ENCODE measurements at regions not wholly inside any gene's neighbourhood (a gene's known extent, or its start where the extent isn't known, plus 50 kb on each side); places are given as distances from the start of the nearest gene placed in this dataset.
"Not testable (repeated sequence)": the region's sequence is repeated elsewhere in the genome, so short reads cannot be mapped to it uniquely, and the experiment has no call there.

GRCh38 chr1:120357046-120357445 lies 57.8 kb upstream of the NBPF8 start:
- CTCF ChIA-PET; H3K27ac ChIP-seq; DNase-seq (ENCODE audit: low read depth in 1 of 2, low spot score in 1 of 2); H3K4me1 ChIP-seq; FAIRE-seq; ATAC-seq; H3K9me3 ChIP-seq; H3K4me3 ChIP-seq; POLR2A ChIA-PET; H3K4me2 ChIP-seq: not testable (repeated sequence)
- WGBS (ENCODE audit: missing lambda C conversion rate): no CpG with 5 or more reads among the region's 4 CpGs

- ATAC-seq, H3K4me1 ChIP-seq, CTCF ChIA-PET, H3K27ac ChIP-seq, POLR2A ChIA-PET, H3K4me3 ChIP-seq, H3K9me3 ChIP-seq, FAIRE-seq, H3K4me2 ChIP-seq: not testable (repeated sequence)
- no CpG with 5 or more reads among the region's 8 CpGs for whole genome bisulfite sequencing (ENCODE audit: missing lambda C conversion rate)
- 0 out of 5 replicates have a peak, but pooled peaks of 1 of the 2 experiments have one; percentile 8 for TF ChIP-seq RAD21 (conservative IDR thresholded peaks at IDR 0.05 in 1 of 2, IDR thresholded peaks at IDR 0.05 in 1 of 2)
- peak in 1 of 2 experiments; percentile 36 for DNase-seq (ENCODE audit: low read depth in 1 of 2, low spot score in 1 of 2)
Observed at GRCh38 chr1:120356170-120356569, 58.7 kb upstream of the NBPF8 start.

- DNase-seq (ENCODE audit: low read depth in 1 of 2, low spot score in 1 of 2) (peak in 1 of 2 experiments; percentile 71), ATAC-seq (peak; percentile 99 to 100)
- H3K4me1 ChIP-seq, CTCF ChIA-PET, FAIRE-seq, POLR2A ChIA-PET, H3K9me3 ChIP-seq: not testable (repeated sequence)
- H3K4me3 ChIP-seq: peak overlapping the region; percentile 39
- peak overlapping the region; percentile 70 to 79 for H3K27ac ChIP-seq
- peak overlapping the region; percentile 39; the same call in 2 of the 3 replicates for H3K4me2 ChIP-seq
- 0 out of 2 replicates have a peak, but pooled peaks have one; percentile 45 for TF ChIP-seq FOSB (CRISPR knock-in tag; IDR thresholded peaks at IDR 0.05)
- TF ChIP-seq JUN (IDR thresholded peaks at IDR 0.05): peak in 1 of 2 experiments; percentile 33; a peak in 1 of 5 replicates
- 5% methylated on average over 4 of the region's 30 CpGs for WGBS (ENCODE audit: missing lambda C conversion rate)
Observed at GRCh38 chr1:120354618-120355184, 60.1 kb upstream of the NBPF8 start.

GRCh38 chr1:120342231-120343073 lies 72.4 kb upstream of the NBPF8 start:
- H3K4me3 ChIP-seq; H3K9me3 ChIP-seq; DNase-seq (ENCODE audit: low read depth in 1 of 2, low spot score in 1 of 2); H3K4me1 ChIP-seq; ATAC-seq; CTCF ChIA-PET; POLR2A ChIA-PET; H3K4me2 ChIP-seq; H3K27ac ChIP-seq; FAIRE-seq: not testable (repeated sequence)
- 3% methylated on average over 7 of the region's 44 CpGs for WGBS (ENCODE audit: missing lambda C conversion rate)

- WGBS (ENCODE audit: missing lambda C conversion rate): 2% methylated on average over 6 of the region's 24 CpGs
- Histone ChIP-seq H3K4me2 (peak overlapping the region; percentile 52; the same call in 2 of the 3 replicates), H3K4me3 (peak overlapping the region; percentile 33; the same call in 2 of the 3 replicates)
- H3K27ac ChIP-seq; DNase-seq (ENCODE audit: low read depth in 1 of 2, low spot score in 1 of 2); CTCF ChIA-PET; FAIRE-seq; H3K4me1 ChIP-seq; H3K9me3 ChIP-seq; ATAC-seq; POLR2A ChIA-PET: not testable (repeated sequence)
Observed at GRCh38 chr1:120341756-120342155, 73.1 kb upstream of the NBPF8 start.

- no CpG with 5 or more reads among the region's 78 CpGs for WGBS (ENCODE audit: missing lambda C conversion rate)
- peak overlapping the region; percentile 52; the same call in 2 of the 3 replicates for H3K4me2 ChIP-seq
Observed at GRCh38 chr1:120340838-120341751, 73.7 kb upstream of the NBPF8 start.

GRCh38 chr1:120315738-120316137 lies 99.1 kb upstream of the NBPF8 start:
- FAIRE-seq, POLR2A ChIA-PET: not testable (repeated sequence)

More at GRCh38 chr1:120340838-120341751, 73.7 kb upstream of the NBPF8 start:
- H3K4me1 ChIP-seq; POLR2A ChIA-PET; CTCF ChIA-PET; H3K9me3 ChIP-seq; ATAC-seq; H3K27ac ChIP-seq; DNase-seq (ENCODE audit: low read depth in 1 of 2, low spot score in 1 of 2); FAIRE-seq: not testable (repeated sequence)
- peak overlapping the region; percentile 33; the same call in 2 of the 3 replicates for H3K4me3 ChIP-seq

GRCh38 chr1:120311930-120312329 lies 102.9 kb upstream of the NBPF8 start:
- POLR2A ChIA-PET; FAIRE-seq; CTCF ChIA-PET; H3K27ac ChIP-seq; H3K9me3 ChIP-seq; H3K4me2 ChIP-seq; ATAC-seq; DNase-seq (ENCODE audit: low read depth in 1 of 2, low spot score in 1 of 2); H3K4me3 ChIP-seq; H3K4me1 ChIP-seq: not testable (repeated sequence)
- WGBS (ENCODE audit: missing lambda C conversion rate): no CpG with 5 or more reads among the region's 2 CpGs

More at GRCh38 chr1:120315738-120316137, 99.1 kb upstream of the NBPF8 start:
- H3K4me1 ChIP-seq; H3K27ac ChIP-seq; CTCF ChIA-PET; H3K9me3 ChIP-seq; ATAC-seq; H3K4me3 ChIP-seq; DNase-seq (ENCODE audit: low read depth in 1 of 2, low spot score in 1 of 2); H3K4me2 ChIP-seq: not testable (repeated sequence)
- no CpG with 5 or more reads among the region's 2 CpGs for WGBS (ENCODE audit: missing lambda C conversion rate)

GRCh38 chr1:120308940-120309578 lies 105.8 kb upstream of the NBPF8 start:
- DNase-seq (ENCODE audit: low read depth in 1 of 2, low spot score in 1 of 2); POLR2A ChIA-PET; ATAC-seq; FAIRE-seq; H3K4me1 ChIP-seq; H3K27ac ChIP-seq; CTCF ChIA-PET; H3K4me2 ChIP-seq; H3K9me3 ChIP-seq; H3K4me3 ChIP-seq: not testable (repeated sequence)
- no CpG with 5 or more reads among the region's 1 CpG for WGBS (ENCODE audit: missing lambda C conversion rate)

GRCh38 chr1:120305046-120305445 lies 109.8 kb upstream of the NBPF8 start:
- not testable (repeated sequence) for ATAC-seq

More at GRCh38 chr1:120305046-120305445, 109.8 kb upstream of the NBPF8 start:
- H3K9me3 ChIP-seq; FAIRE-seq; H3K4me1 ChIP-seq; CTCF ChIA-PET; POLR2A ChIA-PET; H3K4me3 ChIP-seq; DNase-seq (ENCODE audit: low read depth in 1 of 2, low spot score in 1 of 2); H3K4me2 ChIP-seq; H3K27ac ChIP-seq: not testable (repeated sequence)
- no CpG with 5 or more reads among the region's 3 CpGs for WGBS (ENCODE audit: missing lambda C conversion rate)
